ENCODE measurements at regions not wholly inside any gene's neighbourhood (a gene's known extent, or its start where the extent isn't known, plus 50 kb on each side); places are given as distances from the start of the nearest gene placed in this dataset.

- Histone ChIP-seq H3K36me3 (ENCODE audit: control insufficient read depth, insufficient read depth, low read length) (no peaks in the 10 kb centered on the region), H3K4me3 (ENCODE audit: low read depth, low read length) (no peak overlapping the region), H3K27me3 (ENCODE audit: control insufficient read depth, insufficient read depth, low read length) (peaks cover 15% of the 10 kb centered on the region)
- DNase-seq (ENCODE audit: low read depth): no peak
- TF ChIP-seq CTCF (IDR thresholded peaks at IDR 0.05; ENCODE audit: insufficient read depth, low read length, poor library complexity, severe bottlenecking): no peak
These were observed 126.4 kb upstream of the SYT13 start for GRCh38 chr11:45412521-45412920.

- no peak for TF ChIP-seq CTCF (IDR thresholded peaks at IDR 0.05; ENCODE audit: insufficient read depth, low read length, poor library complexity, severe bottlenecking)
- DNase-seq (ENCODE audit: low read depth): no peak
- Histone ChIP-seq H3K36me3 (ENCODE audit: control insufficient read depth, insufficient read depth, low read length) (no peaks in the 10 kb centered on the region), H3K27me3 (ENCODE audit: control insufficient read depth, insufficient read depth, low read length) (peaks cover 18% of the 10 kb centered on the region), H3K4me3 (ENCODE audit: low read depth, low read length) (no peak overlapping the region)
These were observed 125.9 kb upstream of the SYT13 start for GRCh38 chr11:45412051-45412471.

GRCh38 chr11:45411228-45411946 is 125.2 kb upstream of the SYT13 start:
- Histone ChIP-seq H3K36me3 (ENCODE audit: control insufficient read depth, insufficient read depth, low read length) (no peaks in the 10 kb centered on the region), H3K27me3 (ENCODE audit: control insufficient read depth, insufficient read depth, low read length) (peaks cover 18% of the 10 kb centered on the region), H3K4me3 (ENCODE audit: low read depth, low read length) (no peak overlapping the region)
- TF ChIP-seq CTCF (IDR thresholded peaks at IDR 0.05; ENCODE audit: insufficient read depth, low read length, poor library complexity, severe bottlenecking): no peak
- DNase-seq (ENCODE audit: low read depth): no peak

GRCh38 chr11:45410391-45411227 is 124.5 kb upstream of the SYT13 start:
- Histone ChIP-seq H3K36me3 (ENCODE audit: control insufficient read depth, insufficient read depth, low read length) (no peaks in the 10 kb centered on the region), H3K4me3 (ENCODE audit: low read depth, low read length) (no peak overlapping the region), H3K27me3 (ENCODE audit: control insufficient read depth, insufficient read depth, low read length) (peaks cover 18% of the 10 kb centered on the region)
- DNase-seq (ENCODE audit: low read depth): no peak
- TF ChIP-seq CTCF (IDR thresholded peaks at IDR 0.05; ENCODE audit: insufficient read depth, low read length, poor library complexity, severe bottlenecking): no peak

GRCh38 chr11:45409587-45409986 is 123.4 kb upstream of the SYT13 start:
- no peak overlapping the region for H3K4me3 ChIP-seq (ENCODE audit: low read depth, low read length)
- DNase-seq (ENCODE audit: low read depth): no peak
- TF ChIP-seq CTCF (IDR thresholded peaks at IDR 0.05; ENCODE audit: insufficient read depth, low read length, poor library complexity, severe bottlenecking): no peak
- peaks cover 18% of the 10 kb centered on the region for H3K27me3 ChIP-seq (ENCODE audit: control insufficient read depth, insufficient read depth, low read length)
- no peaks in the 10 kb centered on the region for H3K36me3 ChIP-seq (ENCODE audit: control insufficient read depth, insufficient read depth, low read length)
